CD4-positive, alpha-beta T cell treated with Interferon alpha-2 for 1 hour (primary cell): ENCODE measurements at regions not wholly inside any gene's neighbourhood (a gene's known extent, or its start where the extent isn't known, plus 50 kb on each side); places are given as distances from the start of the nearest gene placed in this dataset.

Experiments
- DNase-seq, 2 donors: peaks; one replicate each; pipeline ENCODE4 v3.0.0-alpha.2; 2020 to 2022

DNA sequence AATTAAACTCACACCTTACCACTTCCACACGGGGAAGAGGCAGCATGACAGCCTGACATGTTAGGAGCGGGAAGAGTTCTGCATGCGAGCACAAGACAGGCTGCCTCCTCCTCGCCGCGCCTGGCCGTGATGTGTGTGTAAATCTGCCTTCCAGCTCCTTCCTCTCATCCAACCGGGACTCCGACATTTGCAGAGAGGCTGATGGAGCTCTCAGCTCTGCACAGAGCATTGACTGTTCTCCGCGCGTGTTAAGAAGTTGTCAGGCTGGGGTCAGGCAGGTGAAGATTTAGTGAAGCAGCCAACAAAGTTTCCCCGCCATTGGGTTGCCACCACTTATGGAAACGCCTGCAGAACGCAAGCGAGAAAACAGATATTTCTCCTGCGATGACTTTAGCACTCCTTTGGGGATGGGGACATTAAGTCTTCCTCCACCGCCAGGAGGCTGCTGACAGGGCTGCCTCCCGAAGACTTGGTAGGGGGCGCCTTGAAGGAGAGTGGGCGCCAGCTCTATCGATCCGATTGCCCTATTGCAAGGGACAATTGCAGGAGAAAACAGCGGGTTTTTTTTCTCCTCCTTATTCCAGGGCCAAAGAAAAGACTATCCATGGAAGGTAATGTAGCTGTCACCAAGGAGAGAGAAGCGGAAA, 213.9 kb upstream of the TSHZ3 start:
- no peak for DNase-seq

DNA sequence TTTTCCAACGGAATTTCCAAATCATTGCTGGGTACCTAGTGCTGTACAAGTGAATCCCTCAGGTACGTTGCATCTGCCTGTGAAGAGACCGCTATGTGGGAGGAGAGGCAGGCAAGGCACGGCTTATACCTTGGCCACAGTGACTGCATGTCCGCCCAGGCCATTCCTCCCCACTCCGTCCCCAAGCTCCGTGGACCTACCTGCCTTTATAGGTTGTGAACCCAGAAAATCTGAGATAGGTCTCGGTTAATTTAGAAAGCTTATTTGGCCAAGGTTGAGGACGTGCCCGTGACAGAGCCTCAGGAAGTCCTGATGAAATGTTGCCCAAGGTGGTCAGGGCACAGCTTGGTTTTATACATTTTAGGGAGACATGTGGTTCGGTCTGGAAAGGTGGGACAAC, 218.5 kb upstream of the TSHZ3 start:
- DNase-seq, result no peak

DNA sequence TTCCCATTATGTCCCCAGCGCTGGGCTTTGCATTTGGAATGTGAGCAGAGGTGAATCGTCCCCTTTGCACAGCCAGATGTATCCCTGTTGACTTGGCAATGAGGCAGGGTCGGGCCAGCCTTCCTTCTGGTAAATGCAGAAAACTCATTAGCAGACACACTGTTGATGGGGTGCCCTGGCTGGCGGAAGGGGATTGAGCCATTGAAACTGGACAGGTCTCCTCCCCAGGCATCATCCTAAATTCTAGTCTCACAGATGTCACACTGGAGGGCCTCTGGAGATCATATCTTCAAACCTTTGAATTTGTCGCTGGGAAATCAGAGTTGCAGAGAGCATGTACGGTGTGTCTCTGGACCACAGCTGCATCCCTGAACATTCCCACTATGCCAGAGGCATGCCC, 219.5 kb upstream of the TSHZ3 start:
- no peak for DNase-seq

DNA sequence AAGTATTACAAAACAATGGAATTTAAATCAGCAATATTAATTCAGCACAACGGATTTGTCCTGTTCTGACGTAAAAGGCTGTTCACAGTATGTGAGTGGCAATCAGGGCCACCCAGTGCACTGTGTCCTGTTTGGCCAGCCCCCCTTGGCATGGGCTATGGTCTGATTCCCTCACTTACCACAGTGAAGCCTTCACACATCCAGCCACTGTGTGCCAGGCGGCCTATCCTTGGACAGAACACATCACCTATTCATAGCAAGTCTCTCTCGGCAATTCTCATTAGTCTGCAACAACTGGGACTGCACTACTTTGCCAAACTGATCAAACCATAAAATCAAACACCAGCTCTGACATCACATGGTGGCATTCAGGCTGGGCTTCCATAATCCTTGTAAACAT, 221.5 kb upstream of the TSHZ3 start:
- DNase-seq, result no peak

DNA sequence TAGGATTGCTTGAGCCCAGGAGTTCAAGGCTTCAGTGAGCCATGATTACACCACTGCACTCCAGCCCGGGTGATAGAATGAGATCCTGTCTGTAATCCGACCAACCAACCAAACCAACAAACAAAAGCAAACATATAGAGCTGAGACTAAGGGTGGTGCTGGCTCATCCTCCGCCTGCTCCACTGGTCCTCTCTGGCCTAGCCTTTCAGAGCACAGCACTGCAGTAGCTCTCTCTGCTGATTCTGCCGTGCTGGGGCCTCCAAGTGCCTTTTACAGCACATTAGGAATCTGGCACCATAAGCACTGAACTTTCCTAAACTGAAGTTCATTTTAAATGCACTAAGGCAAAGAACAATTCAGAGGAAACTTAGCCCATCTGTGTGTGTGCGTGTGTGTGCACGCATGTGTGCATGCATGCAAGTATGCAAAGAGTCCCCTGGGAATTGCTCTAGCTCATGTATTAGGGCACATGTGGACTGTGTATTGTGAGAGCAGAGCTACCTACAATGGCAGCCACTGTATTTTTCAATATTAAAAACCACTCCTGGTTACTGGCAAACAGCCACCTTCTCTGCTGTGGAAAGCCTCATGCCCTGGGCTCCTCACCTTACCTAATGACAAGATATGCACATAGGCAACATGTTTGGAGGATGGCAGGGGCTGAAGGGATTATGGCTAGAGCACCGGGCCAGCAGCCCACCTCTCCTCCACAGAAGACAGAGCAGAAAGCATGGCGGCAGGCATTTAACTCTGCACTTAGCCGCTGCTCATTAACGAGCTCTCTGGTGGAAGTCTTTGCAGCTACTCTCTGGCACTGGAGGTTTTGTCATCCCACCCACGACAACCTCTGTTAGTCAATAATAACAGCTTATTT, 223.1 kb upstream of the TSHZ3 start:
- no peak for DNase-seq

DNA sequence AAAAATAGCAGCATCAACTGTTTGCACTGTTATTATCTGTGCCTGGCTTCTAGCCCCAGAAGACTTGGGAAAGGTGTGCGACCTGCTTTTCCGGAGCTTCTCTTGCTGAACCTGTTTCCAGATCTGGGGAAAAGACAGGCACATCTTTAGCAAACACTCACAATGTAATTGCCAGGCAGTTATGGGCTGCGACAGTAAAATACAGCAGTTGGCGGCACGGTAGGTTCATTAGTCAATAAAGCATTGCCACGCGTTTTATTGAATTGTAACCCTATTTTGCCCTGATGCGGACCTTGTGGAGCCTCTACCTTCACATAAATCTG, 223.7 kb upstream of the TSHZ3 start:
- DNase-seq, result no peak

DNA sequence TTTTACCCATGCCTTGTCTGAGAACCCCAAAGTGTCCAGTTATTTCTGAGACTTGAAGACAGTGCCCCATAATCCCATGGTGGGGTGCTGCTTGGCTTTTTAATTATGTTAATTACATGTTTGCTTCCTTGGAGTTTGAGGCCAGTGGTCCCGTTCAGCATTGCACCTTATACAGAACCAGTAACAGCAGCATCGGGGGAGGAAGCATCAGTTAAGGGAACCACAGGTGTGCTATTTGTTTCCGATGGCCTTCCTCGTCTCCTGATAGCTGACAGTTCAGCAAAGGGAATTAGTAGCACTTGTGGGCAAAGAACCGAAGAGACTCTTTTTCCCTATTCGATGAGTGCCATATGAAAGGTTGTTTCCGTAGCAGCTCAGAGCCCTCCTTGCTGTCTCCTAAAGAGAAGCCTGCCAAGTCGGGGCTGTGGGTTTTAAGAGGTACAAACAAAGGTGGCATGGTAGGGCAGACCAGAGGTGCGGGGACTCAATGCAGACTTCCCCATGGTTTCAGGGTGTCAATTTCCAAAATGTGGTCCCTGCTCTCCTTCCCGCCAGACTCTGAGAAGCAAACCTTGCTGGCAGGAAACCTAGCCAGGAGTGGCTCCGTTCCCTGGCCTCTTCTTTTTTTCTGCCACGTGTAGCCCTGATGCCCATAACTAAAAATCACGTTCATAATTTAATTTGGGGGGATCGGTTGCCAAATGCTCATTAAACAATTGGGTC, 225.2 kb upstream of the TSHZ3 start:
- no peak for DNase-seq

DNA sequence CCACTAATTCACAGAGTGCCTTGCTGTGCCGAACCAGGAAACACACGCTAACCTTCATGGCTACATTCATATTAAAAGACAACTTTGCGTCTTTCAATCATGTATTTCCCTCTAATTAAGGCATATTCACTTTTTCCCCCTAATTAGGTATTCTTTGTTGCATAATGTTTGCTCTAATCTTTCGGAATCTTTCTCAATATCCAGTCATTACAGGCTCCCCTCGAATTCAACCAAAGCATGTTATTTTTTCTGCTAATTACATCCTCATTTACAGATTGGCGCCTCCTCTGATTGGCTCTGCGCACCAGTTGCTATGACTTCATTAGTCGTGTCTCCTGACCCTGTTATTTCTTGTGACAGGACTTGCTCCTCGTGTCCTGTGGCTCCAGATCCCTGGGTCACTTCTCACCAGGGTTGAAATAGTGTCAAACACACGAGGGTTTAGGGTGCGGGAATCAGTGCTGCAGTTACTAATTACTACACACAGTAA, 226.7 kb upstream of the TSHZ3 start:
- no peak for DNase-seq

DNA sequence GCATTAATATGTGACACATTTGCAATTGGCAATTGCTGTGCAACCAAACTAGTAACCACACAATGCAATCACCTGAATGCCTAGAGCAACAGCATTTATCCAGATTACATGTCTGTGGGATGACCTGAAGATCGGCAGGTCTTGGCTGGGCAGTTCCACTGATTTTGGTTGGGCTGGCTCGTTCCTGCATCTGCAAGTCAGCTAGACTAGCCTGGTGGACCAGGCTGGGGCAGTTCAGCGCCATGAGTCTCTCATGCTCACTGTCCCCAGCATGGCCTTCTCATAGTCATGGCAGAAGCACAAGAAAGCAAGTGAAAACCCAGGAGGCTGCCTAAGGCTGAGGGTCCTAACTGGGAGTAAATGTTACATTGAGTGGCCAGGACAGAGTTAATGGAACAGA, 229.1 kb upstream of the TSHZ3 start:
- DNase-seq, result no peak

DNA sequence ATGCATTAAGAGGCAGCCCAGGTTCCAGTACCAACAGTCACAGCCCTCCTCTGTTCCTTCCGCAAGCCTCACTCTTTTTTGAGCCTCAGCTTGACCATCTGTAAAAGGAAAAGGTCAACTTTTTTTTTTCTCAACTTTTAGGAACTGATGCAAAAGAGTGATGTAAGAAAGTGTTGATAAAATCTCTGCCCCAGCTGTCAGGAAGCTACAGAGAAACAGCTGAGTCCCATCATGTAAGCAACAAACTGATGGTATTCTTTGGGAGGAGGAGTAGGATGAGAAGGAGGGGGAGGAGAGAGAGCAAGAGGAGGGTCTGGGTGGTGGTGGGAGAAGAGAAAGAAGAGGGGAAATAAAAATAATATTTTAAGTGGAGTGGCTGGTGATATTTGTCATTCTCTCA, 233.9 kb upstream of the TSHZ3 start:
- no peak for DNase-seq

DNA sequence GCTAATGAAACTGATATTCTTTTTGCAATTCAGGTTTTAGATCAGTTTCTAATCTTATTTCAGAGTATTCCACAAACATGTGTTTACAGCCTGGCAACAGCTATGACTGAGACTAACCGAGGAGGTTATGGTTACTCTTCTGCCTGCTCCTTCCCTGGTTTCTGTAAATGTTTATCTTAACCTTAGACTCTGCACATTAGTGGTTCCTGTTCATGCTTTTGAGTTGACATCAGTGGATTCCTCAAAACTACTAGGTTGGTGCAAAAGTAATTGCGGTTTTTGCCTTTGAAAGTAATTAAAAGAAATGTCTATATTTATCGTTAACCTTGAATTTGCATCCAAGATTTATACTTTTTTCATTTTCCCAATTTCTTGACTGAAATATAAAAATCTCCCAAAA, 237.0 kb upstream of the TSHZ3 start:
- no peak for DNase-seq

DNA sequence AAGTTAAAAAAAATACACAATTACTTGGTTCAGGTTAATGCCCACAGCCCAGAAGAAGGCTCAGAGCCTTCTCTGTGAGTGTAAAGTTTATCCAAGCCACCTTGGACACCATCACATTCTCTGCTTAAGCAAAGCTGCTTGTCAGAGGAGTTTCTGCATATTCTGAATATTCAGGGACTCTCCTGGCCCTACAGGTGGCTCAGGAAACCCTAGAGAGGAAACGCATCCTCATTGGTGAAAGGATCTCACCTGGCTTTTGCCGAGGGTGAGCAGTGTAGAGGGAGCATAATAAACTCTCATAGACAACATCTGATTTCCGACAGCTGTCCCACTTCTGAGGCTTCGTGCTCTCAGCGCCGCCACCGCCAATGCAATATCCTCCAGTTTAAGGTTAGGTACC, 239.9 kb upstream of the TSHZ3 start:
- no peak for DNase-seq

DNA sequence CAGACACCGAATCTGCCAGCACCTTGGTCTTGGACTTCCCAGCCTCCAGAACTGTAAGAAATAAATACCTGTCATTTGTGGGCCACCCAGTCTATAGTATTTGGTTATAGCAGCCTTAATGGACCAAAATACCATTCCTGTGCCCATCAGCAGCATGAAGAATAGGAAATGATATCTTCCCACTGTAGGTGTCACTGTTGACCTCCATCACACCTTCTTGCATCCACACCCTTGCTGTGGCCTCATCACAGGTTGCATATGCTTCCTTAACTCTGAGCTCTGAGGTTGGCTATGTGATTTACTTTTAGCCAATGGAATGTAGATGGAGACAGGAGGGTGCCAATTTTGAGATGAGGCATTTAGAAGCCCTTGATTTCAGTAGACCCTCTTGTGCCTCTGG, 242.0 kb upstream of the TSHZ3 start:
- DNase-seq, result no peak

DNA sequence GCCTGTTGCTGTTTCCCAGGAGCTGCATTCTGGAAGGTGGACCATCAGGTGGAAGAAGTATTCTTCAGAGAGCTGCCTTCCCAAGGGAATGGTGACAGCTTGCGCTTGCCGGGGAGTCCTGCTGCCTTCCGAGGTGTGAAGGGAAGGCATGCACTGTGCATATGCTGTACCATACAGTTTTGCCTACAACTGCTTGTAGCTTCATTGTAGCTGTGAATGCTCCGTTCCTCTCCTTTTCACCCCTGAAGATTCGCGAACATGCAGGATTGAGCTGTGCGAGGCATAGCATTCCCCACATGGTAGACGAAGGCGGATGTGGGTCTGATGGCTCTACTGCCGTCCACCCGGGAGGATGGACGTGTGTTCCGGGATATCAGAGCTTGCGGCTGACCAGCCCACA, 243.2 kb upstream of the TSHZ3 start:
- no peak for DNase-seq

DNA sequence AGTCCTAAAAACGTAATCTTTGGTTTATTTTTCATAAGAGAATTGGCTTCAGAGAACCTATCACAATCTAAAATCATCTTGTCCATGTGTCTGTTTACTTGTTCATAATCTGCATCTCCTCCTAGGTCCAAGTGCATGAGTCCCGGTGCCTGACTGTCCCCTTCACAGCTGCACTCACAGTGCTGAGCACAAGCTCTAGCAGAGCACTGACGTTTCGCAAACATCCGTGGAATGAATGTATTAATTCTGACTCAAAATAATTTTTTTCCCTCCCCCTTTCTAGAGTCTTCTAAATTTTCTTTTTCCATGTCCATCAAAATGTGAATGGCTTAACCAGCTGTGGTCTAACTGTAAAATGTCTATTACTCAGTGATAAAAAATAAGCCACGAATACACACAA, 245.5 kb upstream of the TSHZ3 start:
- no peak for DNase-seq

DNA sequence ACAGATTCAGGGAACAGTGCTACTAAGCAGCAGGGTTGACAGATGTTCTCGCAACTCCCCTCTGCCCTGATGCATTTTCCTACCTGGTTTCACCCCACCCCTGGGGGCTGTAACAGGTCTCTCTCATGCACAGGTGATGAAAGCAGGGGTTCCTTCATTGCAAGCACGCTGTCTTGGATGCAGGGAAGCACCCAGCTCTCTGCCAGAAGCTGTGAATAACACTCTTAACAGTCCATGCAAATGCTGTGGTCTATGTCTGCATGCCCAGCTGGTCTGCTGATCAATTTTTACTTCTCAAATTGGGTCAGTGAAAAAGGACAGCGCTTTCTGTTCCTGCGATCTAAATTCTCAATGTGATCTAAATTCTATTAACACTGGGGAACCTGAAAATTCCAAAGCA, 246.3 kb upstream of the TSHZ3 start:
- DNase-seq, result no peak

DNA sequence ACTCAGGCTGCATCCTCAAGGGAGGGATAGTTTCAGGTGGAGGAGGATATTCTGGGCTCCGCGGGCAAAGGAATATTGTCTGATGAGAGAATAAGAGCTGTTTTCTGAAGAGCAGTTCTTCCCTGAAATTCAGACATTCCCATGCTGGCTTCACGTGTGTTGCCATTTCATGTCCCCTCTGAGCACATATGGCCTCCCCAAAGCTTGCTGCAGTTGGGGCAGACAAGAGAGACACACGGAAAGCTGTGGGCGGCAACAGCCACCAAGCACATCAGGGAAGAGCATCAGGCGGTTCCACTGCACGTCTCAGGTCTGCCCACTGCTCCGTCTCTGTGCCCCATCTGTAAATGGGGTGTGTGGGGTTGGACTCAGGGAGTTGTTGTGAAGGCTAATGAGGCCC, 247.5 kb upstream of the TSHZ3 start:
- no peak for DNase-seq

DNA sequence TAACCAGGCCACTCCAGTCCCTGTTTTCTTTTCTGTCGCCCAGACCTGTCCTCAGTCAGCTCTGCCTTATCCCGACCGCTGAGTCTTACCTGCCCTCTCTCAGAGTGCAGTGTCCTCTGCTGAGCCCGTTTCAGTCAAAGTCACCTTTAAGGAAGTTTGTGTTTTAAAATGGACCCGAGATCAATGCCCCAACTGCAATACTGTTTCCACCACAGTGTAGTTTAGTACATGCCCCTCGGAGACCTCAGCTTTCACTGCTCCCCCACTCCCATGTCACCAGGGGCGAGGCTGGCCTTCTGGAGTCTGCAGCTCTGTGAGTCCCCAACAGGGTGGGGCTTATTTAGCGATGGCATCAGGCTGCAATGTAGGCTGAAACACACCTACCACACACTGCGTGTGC, 248.4 kb upstream of the TSHZ3 start:
- no peak for DNase-seq

DNA sequence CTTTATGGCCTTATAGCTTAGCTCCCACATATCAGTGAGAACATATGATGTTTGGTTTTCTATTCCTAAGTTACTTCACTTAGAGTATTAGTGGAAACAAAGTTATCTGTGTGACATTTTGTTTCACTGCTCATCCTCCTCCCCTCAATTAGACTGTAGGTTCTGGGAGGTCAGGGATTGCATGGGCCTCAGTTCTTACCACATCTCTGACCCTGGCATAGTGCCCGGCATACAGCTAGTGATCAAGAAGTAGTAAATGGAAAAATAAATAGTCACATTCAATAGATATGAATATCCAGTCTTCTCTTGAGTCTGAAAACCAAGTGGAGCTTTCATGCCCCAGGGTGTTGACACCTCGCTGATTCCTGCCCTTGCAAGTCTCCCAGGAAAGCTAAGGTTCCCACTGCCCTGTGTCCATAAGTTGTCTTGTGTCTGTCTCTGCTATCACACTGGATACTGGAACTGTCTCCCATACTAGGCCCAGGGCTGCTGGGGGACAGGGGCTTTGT, 249.5 kb upstream of the TSHZ3 start:
- DNase-seq, result no peak

DNA sequence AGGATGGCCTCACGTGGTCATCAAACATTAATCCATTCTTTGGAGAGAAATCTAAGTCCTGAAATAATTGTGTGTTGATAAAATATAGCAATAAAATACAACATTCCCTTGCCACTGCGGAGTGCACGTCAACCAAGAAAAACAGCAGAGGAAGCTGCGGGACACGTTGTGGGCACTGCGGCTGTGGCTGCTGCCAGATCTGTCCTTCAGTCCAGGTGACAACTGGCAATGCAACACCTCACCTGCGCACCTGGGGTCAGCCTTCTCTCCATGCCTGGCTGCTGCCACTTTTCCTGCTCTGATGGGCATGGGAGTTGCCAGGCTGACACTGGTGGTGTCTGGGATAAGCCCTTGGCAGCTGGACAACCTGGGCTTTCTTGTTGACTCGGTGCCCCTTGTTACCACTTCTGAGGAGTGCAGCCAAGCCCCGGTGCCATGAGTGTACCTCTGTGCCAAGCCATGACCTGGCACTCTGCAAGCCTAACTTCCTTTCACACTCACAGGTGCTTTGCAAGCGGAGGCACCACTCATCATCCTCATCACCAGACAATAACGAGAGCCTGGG, 251.6 kb upstream of the TSHZ3 start:
- no peak for DNase-seq

DNA sequence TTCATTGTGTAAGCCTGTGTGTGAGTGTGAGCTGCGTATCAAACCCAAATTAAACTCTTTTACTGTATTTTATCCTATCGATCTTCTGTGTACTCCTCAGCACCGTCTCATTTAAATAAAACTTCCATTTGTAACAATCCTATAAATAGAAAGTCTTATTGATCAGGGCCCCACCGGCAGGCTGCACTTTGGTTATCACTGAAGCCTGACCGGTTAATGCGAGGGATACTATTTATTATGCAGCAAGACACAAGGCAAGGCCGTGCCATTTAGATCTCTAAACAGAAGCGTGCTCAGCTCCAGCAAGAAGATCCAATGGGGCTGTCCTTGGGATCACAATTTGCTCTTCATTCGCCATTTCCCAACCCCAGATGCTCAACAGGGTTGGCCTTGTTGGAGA, 252.6 kb upstream of the TSHZ3 start:
- DNase-seq, result no peak

DNA sequence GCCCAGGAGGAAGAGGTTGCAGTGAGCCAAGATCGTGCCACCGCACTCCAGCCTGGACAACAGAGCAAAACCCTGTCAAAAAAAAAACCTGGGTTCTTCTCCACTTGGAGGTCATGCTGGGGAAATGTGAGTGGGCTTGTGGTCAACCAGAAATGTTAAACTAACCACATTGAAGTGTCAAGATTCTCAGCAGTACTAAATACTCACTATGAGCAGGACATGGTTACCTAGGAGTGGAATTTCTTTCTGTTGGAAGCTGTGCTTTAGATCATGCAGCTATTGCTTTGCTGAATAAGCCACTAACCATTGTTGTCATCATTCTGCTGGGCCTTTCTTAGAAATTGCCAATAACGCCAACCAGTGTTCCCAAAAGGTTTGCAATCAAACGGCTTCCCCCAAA, 253.3 kb upstream of the TSHZ3 start:
- DNase-seq, result no peak

DNA sequence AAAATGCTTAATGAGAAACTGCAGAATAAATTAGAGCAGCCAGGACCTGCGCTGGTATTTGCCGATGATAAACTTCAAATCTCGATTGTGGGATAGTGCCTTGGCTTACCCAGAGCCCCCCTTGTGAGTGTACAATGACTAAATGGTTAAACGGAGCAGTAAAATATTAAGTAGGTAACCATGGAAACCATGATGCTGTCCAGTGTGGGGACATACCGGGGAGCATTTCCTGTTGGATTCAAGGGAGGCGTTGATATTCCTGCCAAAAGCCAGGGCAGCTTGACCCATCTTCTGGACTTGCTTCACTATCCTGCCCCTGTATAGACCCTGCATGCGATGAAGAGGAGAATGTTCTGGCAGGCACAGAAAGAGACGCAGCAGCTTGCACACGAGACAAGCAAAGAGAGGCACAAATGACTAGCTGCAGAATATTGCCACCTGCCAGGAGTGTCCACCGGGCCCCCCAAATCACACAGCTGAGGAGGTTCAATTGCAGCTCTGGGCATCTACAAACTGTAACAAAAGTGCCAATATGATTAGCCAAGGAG, 255.3 kb upstream of the TSHZ3 start:
- DNase-seq, result no peak
